Astrocyte of the spinal cord (primary cell): ENCODE measurements at regions not wholly inside any gene's neighbourhood (a gene's known extent, or its start where the extent isn't known, plus 50 kb on each side); places are given as distances from the start of the nearest gene placed in this dataset.
"Not testable (repeated sequence)": the region's sequence is repeated elsewhere in the genome, so short reads cannot be mapped to it uniquely, and the experiment has no call there.

ENCODE experiments used
- DNase-seq: peaks from one replicate; pipeline ENCODE4 v3.0.0; 2011; ENCODE audit warnings: low read depth, low spot score
- H3K4me3 ChIP-seq: 2 replicates; pipeline ENCODE4 v1.5.1; 2011; ENCODE audit warnings: low read depth, mild to moderate bottlenecking, low read length, moderate library complexity
- CTCF ChIP-seq: IDR thresholded peaks from 2 replicates; pipeline ENCODE4 v1.5.1; 2012; ENCODE audit warnings: low read depth, mild to moderate bottlenecking, low read length, inconsistent platforms
- in situ Hi-C: cut with HindIII; loops from 2 replicates; pipeline ENCODE4 v1.10.0; 2017; ENCODE audit warnings: low sequenced_read_pairs

- in situ Hi-C loops, DNase-seq, H3K4me3 ChIP-seq: not testable (repeated sequence)
Observed at GRCh38 chr1:148297852-148298251, 145.8 kb upstream of the NBPF11 start.

GRCh38 chr1:148296511-148296910, 144.4 kb upstream of the NBPF11 start:
- DNase-seq: no peak
- in situ Hi-C loops: no loop called here
- no peak for TF ChIP-seq CTCF
- H3K4me3 ChIP-seq: no peak overlapping the region

- no peak for TF ChIP-seq CTCF
- H3K4me3 ChIP-seq: no peak overlapping the region
- in situ Hi-C loops: no loop called here
- no peak for DNase-seq
Observed at GRCh38 chr1:148294116-148294807, 142.2 kb upstream of the NBPF11 start.

GRCh38 chr1:148293651-148294050, 141.6 kb upstream of the NBPF11 start:
- DNase-seq: no peak
- no peak for TF ChIP-seq CTCF
- in situ Hi-C loops: no loop called here
- no peak overlapping the region for H3K4me3 ChIP-seq

GRCh38 chr1:148292915-148293314, 140.8 kb upstream of the NBPF11 start:
- no peak for DNase-seq
- TF ChIP-seq CTCF: no peak
- H3K4me3 ChIP-seq: no peak overlapping the region
- in situ Hi-C loops: no loop called here

- TF ChIP-seq CTCF: no peak
- DNase-seq: no peak
- H3K4me3 ChIP-seq: no peak overlapping the region
- in situ Hi-C loops: no loop called here
Observed at GRCh38 chr1:148290881-148291280, 138.8 kb upstream of the NBPF11 start.

- TF ChIP-seq CTCF: no peak
- no peak for DNase-seq
- in situ Hi-C loops: no loop called here
- H3K4me3 ChIP-seq: no peak overlapping the region
Observed at GRCh38 chr1:148289647-148290046, 137.6 kb upstream of the NBPF11 start.

GRCh38 chr1:148285946-148286345, 133.9 kb upstream of the NBPF11 start:
- H3K4me3 ChIP-seq, in situ Hi-C loops, DNase-seq: not testable (repeated sequence)

- peak overlapping the region; percentile 50 for H3K4me3 ChIP-seq
- in situ Hi-C loops, DNase-seq: not testable (repeated sequence)
Observed at GRCh38 chr1:148280831-148281572, 128.9 kb upstream of the NBPF11 start.

- DNase-seq, in situ Hi-C loops, H3K4me3 ChIP-seq: not testable (repeated sequence)
Observed at GRCh38 chr1:148279002-148279542, 127.0 kb upstream of the NBPF11 start.
